GM12878 (cell line): ENCODE measurements at regions not wholly inside any gene's neighbourhood (a gene's known extent, or its start where the extent isn't known, plus 50 kb on each side); places are given as distances from the start of the nearest gene placed in this dataset.

Experiments
- ATAC-seq: fragments of 200-7000 bp; cut with Tn5 transposase; 3 replicates; pipeline ENCODE4 v1.9.1; 2020; ENCODE audit warnings: mild to moderate bottlenecking, moderate library complexity
- BruUV-seq: library from RNA; stranded (reverse); fragments of 400-500 nt; replicated peaks from 2 replicates; lab custom pipeline; 2021; lab: Mats Ljungman, UMichigan
- CTCF ChIA-PET: fragments of 300-600 bp; sonication (Branson Sonifier 250); formaldehyde crosslinking; extraction: SDS; loops from one replicate; lab custom pipeline; 2021; ENCODE audit warnings: inconsistent platforms; lab: Yijun Ruan, JAX
- POLR2A ChIA-PET: fragments of 350-600 bp; formaldehyde crosslinking; extraction: SDS; loops from one replicate; lab custom pipeline; 2021; ENCODE audit warnings: inconsistent platforms; lab: Charles Lee
- RAD21 ChIA-PET: fragments of 300-600 bp; sonication (Branson Sonifier 250); formaldehyde crosslinking; loops from one replicate; lab custom pipeline; 2023; ENCODE audit warnings: antibody characterized with exemption; ENCODE audit not compliant: unreplicated experiment; lab: Charles Lee
- SMC1A ChIA-PET: fragments of 300-600 bp; sonication (Branson Sonifier 250); formaldehyde crosslinking; loops from one replicate; lab custom pipeline; 2023; ENCODE audit not compliant: unreplicated experiment, uncharacterized antibody; lab: Charles Lee
- DNase-seq: peaks from one replicate; pipeline ENCODE4 v3.0.0-alpha.2; 2011; ENCODE audit warnings: low read depth, low spot score
- FAIRE-seq: peaks from 3 replicates; lab custom pipeline; 2011; peaks lifted over from hg19 to GRCh38; lab: Jason Lieb, UNC
- H2AFZ ChIP-seq: 2 replicates; pipeline ENCODE4 v1.6.0; 2011; ENCODE audit warnings: low read depth, low read length, control low read depth; ENCODE audit not compliant: control insufficient read depth
- H3K27ac ChIP-seq: 2 replicates; pipeline ENCODE4 v1.5.1; 2011; ENCODE audit warnings: control low read depth; ENCODE audit not compliant: control insufficient read depth, insufficient read depth
- H3K27me3 ChIP-seq, 2 experiments: replicated peaks in 1 of 2; 2 replicates each; pipeline versions ENCODE4 v1.6.0 to v1.6.1; 2011; ENCODE audit warnings: low read length in 1 of 2; ENCODE audit not compliant: control insufficient read depth in 2 of 2, insufficient read depth in 2 of 2
- H3K36me3 ChIP-seq, 2 experiments: 2 replicates each; pipeline ENCODE4 v1.5.1; 2011; ENCODE audit warnings: low read length in 1 of 2; ENCODE audit not compliant: control insufficient read depth in 2 of 2, insufficient read depth in 2 of 2
- H3K4me1 ChIP-seq: 2 replicates; pipeline ENCODE4 v1.6.1; 2011; ENCODE audit warnings: mild to moderate bottlenecking, low read length, moderate library complexity, mixed read lengths; ENCODE audit not compliant: control insufficient read depth, insufficient read depth
- H3K4me2 ChIP-seq: 2 replicates; pipeline ENCODE4 v1.6.0; 2011; ENCODE audit warnings: control low read depth; ENCODE audit not compliant: control insufficient read depth, insufficient read depth
- H3K4me3 ChIP-seq: fragments of 200-600 bp; sonication (generic); 2 replicates; pipeline ENCODE4 v1.5.1; 2016
- H3K79me2 ChIP-seq: 2 replicates; pipeline ENCODE4 v1.6.0; 2011; ENCODE audit warnings: low read length; ENCODE audit not compliant: control insufficient read depth, insufficient read depth
- H3K9ac ChIP-seq: 2 replicates; pipeline ENCODE4 v1.8.0; 2011; ENCODE audit warnings: low read length, control low read depth, mixed read lengths; ENCODE audit not compliant: control insufficient read depth, insufficient read depth
- H3K9me3 ChIP-seq: replicated peaks from 3 replicates; pipeline ENCODE4 v1.5.1; 2011; ENCODE audit warnings: mild to moderate bottlenecking, low read length; ENCODE audit not compliant: control insufficient read depth, insufficient read depth
- H4K20me1 ChIP-seq: 2 replicates; pipeline ENCODE4 v1.6.0; 2011; ENCODE audit not compliant: control insufficient read depth, insufficient read depth
- BACH1 ChIP-seq: fragments of 450-650 bp; IDR thresholded peaks from 2 replicates; pipeline ENCODE4 v1.6.1; 2017; ENCODE audit warnings: mild to moderate bottlenecking, borderline replicate concordance
- MXI1 ChIP-seq: fragments of 150-350 bp; IDR thresholded peaks from 2 replicates; pipeline ENCODE4 v1.6.1; 2011; ENCODE audit warnings: low read depth, mild to moderate bottlenecking, inconsistent platforms, low read length, improper control_type of control experiment
- MYC ChIP-seq: IDR thresholded peaks from 2 replicates; pipeline ENCODE4 v1.6.1; 2011; ENCODE audit warnings: mild to moderate bottlenecking, low read length, moderate library complexity, inconsistent platforms; ENCODE audit not compliant: insufficient read depth, insufficient replicate concordance, insufficient read length, severe bottlenecking
- NR2F1 ChIP-seq: fragments of 450-650 bp; conservative IDR thresholded peaks from 2 replicates; pipeline ENCODE4 v1.6.1; 2017; ENCODE audit warnings: mild to moderate bottlenecking
- SIN3A ChIP-seq: IDR thresholded peaks from 2 replicates; pipeline ENCODE4 v1.6.1; 2012; ENCODE audit warnings: low read depth, low read length, improper control_type of control experiment
- ZSCAN29 ChIP-seq: fragments of 450-650 bp; IDR thresholded peaks from 2 replicates; pipeline ENCODE4 v1.6.1; 2017; ENCODE audit warnings: mild to moderate bottlenecking, moderate library complexity
- WGBS: methylation state at CpG from one replicate; pipeline ENCODE4 v1.1.6; 2016; ENCODE audit warnings: low lambda C conversion rate; ENCODE audit not compliant: insufficient replicate concordance, insufficient coverage; ENCODE audit errors: missing lambda C conversion rate; 5-methylcytosine and 5-hydroxymethylcytosine counted together
- in situ Hi-C: fragments of 300-500 bp; cut with MboI; formaldehyde crosslinking; loops from 9 replicates; pipeline ENCODE4 v1.14.3; 2018; ENCODE audit warnings: mixed read lengths
- intact Hi-C: fragments of 100-400 bp; cut with micrococcal nuclease; formaldehyde crosslinking; loops from one replicate; pipeline ENCODE4 v1.14.2; 2022; ENCODE audit not compliant: unreplicated experiment
- TF ChIP-seq, protein P1 (sequence below): fragments of 450-650 bp; IDR thresholded peaks from 2 replicates; pipeline ENCODE4 v1.6.1; 2017; ENCODE audit warnings: borderline replicate concordance

DNA sequence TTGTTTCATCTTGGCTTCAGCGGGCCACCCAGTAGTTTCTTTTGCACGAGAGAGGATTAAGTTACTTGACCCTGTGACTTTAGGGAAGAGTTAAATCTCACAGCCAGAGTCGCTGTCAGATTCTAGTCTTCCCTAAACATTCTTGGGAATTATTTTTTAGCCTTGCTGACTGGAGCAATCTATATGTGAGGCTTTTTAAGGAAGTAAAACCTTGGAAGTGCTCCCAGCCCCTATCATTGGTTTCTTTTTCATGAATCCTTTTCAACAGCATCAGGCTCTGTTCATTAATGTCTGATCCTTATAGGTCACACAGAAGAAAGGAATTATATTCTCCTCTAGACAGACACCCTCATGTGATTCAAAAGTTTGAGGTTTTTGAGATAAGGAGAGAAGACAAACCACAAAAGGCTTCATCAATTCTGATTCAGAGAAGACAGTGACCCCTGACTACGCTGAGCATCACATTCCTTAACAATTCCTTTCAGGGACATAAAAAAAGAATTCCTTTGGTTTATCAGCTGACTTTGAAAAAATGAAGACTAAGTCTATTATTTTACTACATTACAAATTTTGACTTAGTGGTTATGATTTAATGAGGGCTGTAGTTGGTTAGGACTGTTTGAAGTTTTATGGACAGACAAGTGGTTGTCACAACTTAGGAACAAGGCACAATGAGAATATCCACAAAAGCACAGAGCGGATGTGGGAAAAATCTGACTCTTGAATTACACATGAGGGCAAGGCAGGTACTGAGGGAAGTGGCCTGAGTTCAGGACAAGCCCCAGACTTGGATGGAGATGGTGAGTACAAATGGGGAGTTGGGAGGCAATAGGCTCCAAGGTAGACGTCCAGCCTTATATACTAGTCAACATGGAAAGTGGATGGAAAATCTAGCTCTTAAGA is 171.1 kb upstream of the STT3B start (continued):
- TF ChIP-seq MXI1 (no peak), MYC (no peak), ZSCAN29 (no peak), NR2F1 (no peak)
- TF ChIP-seq, all 136 proteins: peak for 0

DNA sequence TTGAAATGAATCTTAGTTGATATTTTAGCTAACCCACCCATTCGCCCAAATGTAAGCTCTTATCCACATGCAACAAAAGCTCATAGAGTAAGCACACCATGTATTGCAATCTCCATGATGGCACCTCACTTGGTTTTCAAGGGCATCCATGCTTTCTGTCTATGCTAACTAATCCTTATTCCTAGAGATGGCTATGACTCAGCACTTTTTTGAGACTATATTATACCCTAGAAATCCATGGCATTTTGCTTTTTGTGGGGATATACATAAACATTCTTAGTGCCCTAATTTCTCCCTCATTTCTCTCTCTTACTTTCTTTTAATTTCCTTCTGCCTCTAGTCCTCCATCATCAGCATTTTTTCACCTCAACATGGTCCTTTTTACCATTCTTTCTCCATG is 168.5 kb upstream of the STT3B start:
- RAD21 ChIA-PET = interaction anchor here (1.0 to 1.1 kb wide), 2 partner anchors 114 to 182 kb away, joined by 3 read pairs; no protein-coding TSS in a partner anchor
- no peak overlapping the region for H3K9ac ChIP-seq
- H4K20me1 ChIP-seq = no peaks in the 10 kb centered on the region
- in situ Hi-C loops (no loop called here), intact Hi-C loops (no loop called here)
- H3K9me3 ChIP-seq = peaks cover 4% of the 10 kb centered on the region; the same call in 2 of the 3 replicates
- H3K36me3 ChIP-seq = no peaks in the 10 kb centered on the region
- POLR2A ChIA-PET = no interaction called here
- H3K27ac ChIP-seq = no peak overlapping the region
- SMC1A ChIA-PET = interaction anchor here (1.1 to 3.1 kb wide), 6 partner anchors 10 to 223 kb away, joined by 3 to 10 read pairs (median 5); no protein-coding TSS in a partner anchor
- no peaks in the 10 kb centered on the region for H3K79me2 ChIP-seq
- H3K27me3 ChIP-seq = no peaks in the 10 kb centered on the region
- no TSS peak for BruUV-seq
- H3K4me2 ChIP-seq = no peak overlapping the region
- H2AFZ ChIP-seq = no peak overlapping the region
- 43% methylated on average over 1 of the region's 1 CpG for WGBS
- TF ChIP-seq SIN3A = no peak
- TF ChIP-seq, protein P1, sequence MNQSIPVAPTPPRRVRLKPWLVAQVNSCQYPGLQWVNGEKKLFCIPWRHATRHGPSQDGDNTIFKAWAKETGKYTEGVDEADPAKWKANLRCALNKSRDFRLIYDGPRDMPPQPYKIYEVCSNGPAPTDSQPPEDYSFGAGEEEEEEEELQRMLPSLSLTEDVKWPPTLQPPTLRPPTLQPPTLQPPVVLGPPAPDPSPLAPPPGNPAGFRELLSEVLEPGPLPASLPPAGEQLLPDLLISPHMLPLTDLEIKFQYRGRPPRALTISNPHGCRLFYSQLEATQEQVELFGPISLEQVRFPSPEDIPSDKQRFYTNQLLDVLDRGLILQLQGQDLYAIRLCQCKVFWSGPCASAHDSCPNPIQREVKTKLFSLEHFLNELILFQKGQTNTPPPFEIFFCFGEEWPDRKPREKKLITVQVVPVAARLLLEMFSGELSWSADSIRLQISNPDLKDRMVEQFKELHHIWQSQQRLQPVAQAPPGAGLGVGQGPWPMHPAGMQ = no peak
- TF ChIP-seq BACH1 = 0 out of 2 replicates have a peak, but pooled peaks have one; percentile 27
- FAIRE-seq (no peak), DNase-seq (no peak), ATAC-seq (no peak)
- CTCF ChIA-PET = interaction anchor here (0.6 to 2.2 kb wide), 3 partner anchors 9 to 534 kb away, joined by 3 to 9 read pairs (median 3); no protein-coding TSS in a partner anchor
- H3K4me1 ChIP-seq = no peaks in the 10 kb centered on the region
- no peak overlapping the region for H3K4me3 ChIP-seq
